ENCODE measurements at regions not wholly inside any gene's neighbourhood (a gene's known extent, or its start where the extent isn't known, plus 50 kb on each side); places are given as distances from the start of the nearest gene placed in this dataset.
"Not testable (repeated sequence)": the region's sequence is repeated elsewhere in the genome, so short reads cannot be mapped to it uniquely, and the experiment has no call there.

- Histone ChIP-seq H3K27me3 (no peaks in the 10 kb centered on the region), H3K36me3 (peaks cover 5 to 45% (median 37%) of the 10 kb centered on the region in 4 donors), H3K4me3 (no peak overlapping the region), H3K4me1 (no peaks in the 10 kb centered on the region), H3K27ac (replicated peaks in 1 of 4) (no peak overlapping the region), H3K9me3 (no peaks in the 10 kb centered on the region)
- 72% methylated on average over 4 of the region's 5 CpGs for WGBS
- TF ChIP-seq, protein P1, sequence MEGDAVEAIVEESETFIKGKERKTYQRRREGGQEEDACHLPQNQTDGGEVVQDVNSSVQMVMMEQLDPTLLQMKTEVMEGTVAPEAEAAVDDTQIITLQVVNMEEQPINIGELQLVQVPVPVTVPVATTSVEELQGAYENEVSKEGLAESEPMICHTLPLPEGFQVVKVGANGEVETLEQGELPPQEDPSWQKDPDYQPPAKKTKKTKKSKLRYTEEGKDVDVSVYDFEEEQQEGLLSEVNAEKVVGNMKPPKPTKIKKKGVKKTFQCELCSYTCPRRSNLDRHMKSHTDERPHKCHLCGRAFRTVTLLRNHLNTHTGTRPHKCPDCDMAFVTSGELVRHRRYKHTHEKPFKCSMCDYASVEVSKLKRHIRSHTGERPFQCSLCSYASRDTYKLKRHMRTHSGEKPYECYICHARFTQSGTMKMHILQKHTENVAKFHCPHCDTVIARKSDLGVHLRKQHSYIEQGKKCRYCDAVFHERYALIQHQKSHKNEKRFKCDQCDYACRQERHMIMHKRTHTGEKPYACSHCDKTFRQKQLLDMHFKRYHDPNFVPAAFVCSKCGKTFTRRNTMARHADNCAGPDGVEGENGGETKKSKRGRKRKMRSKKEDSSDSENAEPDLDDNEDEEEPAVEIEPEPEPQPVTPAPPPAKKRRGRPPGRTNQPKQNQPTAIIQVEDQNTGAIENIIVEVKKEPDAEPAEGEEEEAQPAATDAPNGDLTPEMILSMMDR (IDR thresholded peaks at IDR 0.05) = no peak
- DNase-seq (ENCODE audit: extremely low spot score) = no peak
- intact Hi-C loops (cut with DNase I) = no loop called here
Observed at GRCh38 chr17:47057830-47058229, 78.8 kb upstream of the RPRML start.

- intact Hi-C loops (cut with DNase I); H3K4me1 ChIP-seq; H3K9me3 ChIP-seq; DNase-seq (ENCODE audit: extremely low spot score); H3K4me3 ChIP-seq; H3K27me3 ChIP-seq; H3K27ac ChIP-seq (replicated peaks in 1 of 4): not testable (repeated sequence)
- WGBS = 98% methylated on average over 7 of the region's 31 CpGs
- peaks cover 5 to 51% (median 42%) of the 10 kb centered on the region in 4 donors for H3K36me3 ChIP-seq
Observed at GRCh38 chr17:47057279-47057678, 78.2 kb upstream of the RPRML start.

- peaks cover 5 to 53% (median 43%) of the 10 kb centered on the region in 4 donors for H3K36me3 ChIP-seq
- H3K4me1 ChIP-seq; DNase-seq (ENCODE audit: extremely low spot score); H3K4me3 ChIP-seq; H3K9me3 ChIP-seq; H3K27me3 ChIP-seq; H3K27ac ChIP-seq (replicated peaks in 1 of 4); intact Hi-C loops (cut with DNase I): not testable (repeated sequence)
- WGBS = 88% methylated on average over 6 of the region's 9 CpGs
Observed at GRCh38 chr17:47056687-47057086, 77.6 kb upstream of the RPRML start.

Measured in esophagus muscularis mucosa (tissue), 4 donors.